Breast epithelium (tissue), 4 donors: ENCODE measurements at regions not wholly inside any gene's neighbourhood (a gene's known extent, or its start where the extent isn't known, plus 50 kb on each side); places are given as distances from the start of the nearest gene placed in this dataset.

ENCODE experiments used
- DNase-seq, 2 donors: peaks; one replicate each; pipeline ENCODE4 v3.0.0-alpha.2; 2019; ENCODE audit warnings: low spot score in 2 of 2
- H3K27ac ChIP-seq, 2 donors: fragments of 200-600 bp; sonication (generic) in 1 of 2; one replicate each; pipeline ENCODE4 v1.5.1; 2016 to 2019; ENCODE audit warnings: mild to moderate bottlenecking in 1 of 2
- H3K27me3 ChIP-seq, 2 donors: fragments of 200-600 bp; sonication (generic) in 1 of 2; one replicate each; pipeline versions ENCODE4 v1.5.1 to v1.6.0; 2017 to 2019; ENCODE audit warnings: control low read depth in 1 of 2, mild to moderate bottlenecking in 1 of 2
- H3K36me3 ChIP-seq: fragments of 200-600 bp; one replicate; pipeline ENCODE4 v1.5.1; 2019
- H3K4me1 ChIP-seq, 2 donors: fragments of 200-600 bp; sonication (generic); one replicate each; pipeline ENCODE4 v1.5.1; 2016 to 2019; ENCODE audit warnings: control low read depth in 1 of 2
- H3K4me3 ChIP-seq, 3 donors: fragments of 200-600 bp; sonication (generic); 1 replicate in 2 of 3; 2 replicates in 1 of 3; pipeline ENCODE4 v1.5.1; 2016 to 2019; ENCODE audit warnings: mild to moderate bottlenecking in 3 of 3, moderate library complexity in 2 of 3
- H3K9me3 ChIP-seq, 2 donors: fragments of 200-600 bp; sonication (generic) in 1 of 2; one replicate each; pipeline ENCODE4 v1.5.1; 2016 to 2019; ENCODE audit warnings: control low read depth in 1 of 2
- CTCF ChIP-seq, 3 donors: fragments of 450-650 bp; IDR thresholded peaks; one replicate each; pipeline ENCODE4 v1.5.1; 2016 to 2017; ENCODE audit warnings: antibody characterized with exemption in 3 of 3, mild to moderate bottlenecking in 3 of 3, moderate library complexity in 3 of 3
- POLR2A ChIP-seq: fragments of 450-650 bp; IDR thresholded peaks from one replicate; pipeline ENCODE4 v1.6.1; 2016; ENCODE audit warnings: antibody characterized with exemption, mild to moderate bottlenecking, moderate library complexity
- POLR2AphosphoS5 ChIP-seq, 3 donors: sonication (generic); formaldehyde crosslinking; IDR thresholded peaks; one replicate each; pipeline ENCODE4 v1.6.1; 2017; ENCODE audit warnings: antibody characterized with exemption in 3 of 3
- intact Hi-C: fragments of 100-400 bp; cut with DNase I; formaldehyde crosslinking; loops from one replicate; pipeline ENCODE4 v1.15.1; 2023; ENCODE audit warnings: low total_unique reads

- intact Hi-C loops, result no loop called here
- no peak overlapping the region for H3K4me3 ChIP-seq
Observed at GRCh38 chr4:29805245-29805644, 914.9 kb upstream of the PCDH7 start.

GRCh38 chr4:29805916-29806480 lies 914.2 kb upstream of the PCDH7 start:
- DNase-seq, result no peak
- Histone ChIP-seq H3K27me3 (no peaks in the 10 kb centered on the region), H3K4me3 (no peak overlapping the region), H3K9me3 (no peaks in the 10 kb centered on the region), H3K4me1 (no peaks in the 10 kb centered on the region), H3K27ac (no peak overlapping the region), H3K36me3 (no peaks in the 10 kb centered on the region)
- intact Hi-C loops, result no loop called here
- TF ChIP-seq CTCF (IDR thresholded peaks at IDR 0.05) (no peak), POLR2AphosphoS5 (IDR thresholded peaks at IDR 0.05) (no peak), POLR2A (no peak)

More at GRCh38 chr4:29805245-29805644, 914.9 kb upstream of the PCDH7 start:
- TF ChIP-seq CTCF (IDR thresholded peaks at IDR 0.05), result no peak
- no peak for TF ChIP-seq POLR2A
- no peak for TF ChIP-seq POLR2AphosphoS5 (IDR thresholded peaks at IDR 0.05)
- no peak for DNase-seq
- Histone ChIP-seq H3K9me3 (no peaks in the 10 kb centered on the region), H3K36me3 (no peaks in the 10 kb centered on the region), H3K27ac (no peak overlapping the region), H3K27me3 (no peaks in the 10 kb centered on the region), H3K4me1 (no peaks in the 10 kb centered on the region)

- Histone ChIP-seq H3K27me3 (no peaks in the 10 kb centered on the region), H3K36me3 (no peaks in the 10 kb centered on the region), H3K4me3 (no peak overlapping the region), H3K9me3 (peaks cover 0 to 6% of the 10 kb centered on the region in 2 donors), H3K4me1 (no peaks in the 10 kb centered on the region), H3K27ac (no peak overlapping the region)
- TF ChIP-seq POLR2AphosphoS5 (IDR thresholded peaks at IDR 0.05) (no peak), POLR2A (no peak), CTCF (IDR thresholded peaks at IDR 0.05) (no peak)
- intact Hi-C loops, result no loop called here
- DNase-seq, result no peak
Observed at GRCh38 chr4:29817961-29818360, 902.2 kb upstream of the PCDH7 start.

GRCh38 chr4:29829067-29829466 lies 891.1 kb upstream of the PCDH7 start:
- no peaks in the 10 kb centered on the region for H3K36me3 ChIP-seq
- intact Hi-C loops, result no loop called here
- H3K9me3 ChIP-seq, result peaks cover 0 to 6% of the 10 kb centered on the region in 2 donors
- TF ChIP-seq CTCF (IDR thresholded peaks at IDR 0.05) (no peak), POLR2AphosphoS5 (IDR thresholded peaks at IDR 0.05) (no peak), POLR2A (no peak)
- H3K27ac ChIP-seq, result no peak overlapping the region
- H3K27me3 ChIP-seq, result no peaks in the 10 kb centered on the region
- H3K4me3 ChIP-seq, result no peak overlapping the region
- DNase-seq, result no peak
- H3K4me1 ChIP-seq, result no peaks in the 10 kb centered on the region

GRCh38 chr4:29852537-29852936 lies 867.6 kb upstream of the PCDH7 start:
- TF ChIP-seq CTCF (IDR thresholded peaks at IDR 0.05) (no peak), POLR2A (no peak), POLR2AphosphoS5 (IDR thresholded peaks at IDR 0.05) (no peak)
- H3K27me3 ChIP-seq, result no peaks in the 10 kb centered on the region
- no peaks in the 10 kb centered on the region for H3K4me1 ChIP-seq
- H3K9me3 ChIP-seq, result no peaks in the 10 kb centered on the region
- DNase-seq, result no peak
- no peak overlapping the region for H3K27ac ChIP-seq
- H3K4me3 ChIP-seq, result no peak overlapping the region
- H3K36me3 ChIP-seq, result no peaks in the 10 kb centered on the region
- intact Hi-C loops, result no loop called here
